GM21367 (cell line): ENCODE measurements at regions not wholly inside any gene's neighbourhood (a gene's known extent, or its start where the extent isn't known, plus 50 kb on each side); places are given as distances from the start of the nearest gene placed in this dataset.

Experiments
- ATAC-seq: cut with Tn5 transposase; IDR thresholded peaks from one replicate; pipeline ENCODE4 v1.9.1; 2021; ENCODE audit not compliant: unreplicated experiment

DNA sequence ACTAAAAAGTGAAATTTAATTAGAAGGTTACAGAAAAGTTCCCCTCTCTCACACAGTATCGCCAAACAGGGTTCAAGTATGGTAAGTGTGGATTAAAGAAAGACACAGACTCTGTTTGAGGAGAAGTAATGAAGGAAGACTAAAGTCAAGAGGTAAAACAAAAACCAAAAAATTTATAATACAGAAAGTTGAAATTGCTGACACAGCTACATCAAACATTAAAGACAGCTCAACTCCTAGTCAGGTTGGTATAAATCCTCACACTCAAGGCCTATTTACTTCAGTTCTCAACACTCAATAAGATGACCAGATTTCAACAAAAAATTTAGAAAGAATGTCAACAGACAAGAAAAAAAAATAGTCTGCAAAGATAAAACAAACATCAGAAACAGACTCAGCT, 300.5 kb upstream of the LINC00305 start:
- no peak for ATAC-seq

- ATAC-seq = no peak
Measured at GRCh38 chr18:64444819-64445218, 295.9 kb upstream of the LINC00305 start.

DNA sequence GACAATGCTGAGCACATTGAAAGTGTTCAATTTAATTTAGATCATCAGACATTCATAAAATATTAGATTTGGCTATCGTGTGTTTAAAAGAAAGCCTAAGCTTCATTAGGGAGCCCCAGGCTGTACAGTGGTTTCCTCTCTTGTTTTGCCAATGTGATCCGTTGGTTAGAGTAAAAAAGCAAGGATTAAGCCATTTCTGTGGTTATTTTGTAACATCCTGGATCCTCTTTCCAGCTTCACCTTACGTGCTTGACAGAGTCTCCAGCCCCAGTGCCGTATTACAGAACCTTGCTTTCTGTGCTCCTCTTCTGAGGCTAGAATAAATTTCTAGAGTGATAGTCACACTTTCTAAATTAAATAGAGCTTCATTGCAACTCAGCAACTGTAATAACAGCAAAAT, 289.3 kb upstream of the LINC00305 start:
- ATAC-seq = no peak

DNA sequence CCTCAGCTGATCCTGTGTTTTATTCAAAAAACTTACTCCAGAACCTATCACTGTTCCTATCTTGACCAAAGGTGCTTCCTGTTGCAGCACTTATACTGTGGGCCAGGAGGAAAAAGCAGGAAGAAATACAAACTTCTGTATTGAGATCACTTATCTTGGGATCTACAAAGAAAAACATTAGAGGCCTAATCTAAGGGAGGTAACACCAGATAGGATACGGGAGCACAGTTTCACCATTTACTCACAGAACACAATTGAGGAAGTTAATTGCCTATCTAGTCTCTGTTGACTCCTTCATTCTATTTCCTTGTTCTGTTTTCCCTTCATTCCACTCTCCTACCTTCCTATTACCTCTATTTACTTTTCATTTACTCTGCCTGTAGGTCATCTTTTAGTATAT, 287.2 kb upstream of the LINC00305 start:
- no peak for ATAC-seq

- no peak for ATAC-seq
Measured at GRCh38 chr18:64419156-64419555, 270.3 kb upstream of the LINC00305 start.

- ATAC-seq = no peak
Measured at GRCh38 chr18:64416990-64417389, 268.1 kb upstream of the LINC00305 start.

GRCh38 chr18:64415218-64415617, 266.3 kb upstream of the LINC00305 start:
- no peak for ATAC-seq

DNA sequence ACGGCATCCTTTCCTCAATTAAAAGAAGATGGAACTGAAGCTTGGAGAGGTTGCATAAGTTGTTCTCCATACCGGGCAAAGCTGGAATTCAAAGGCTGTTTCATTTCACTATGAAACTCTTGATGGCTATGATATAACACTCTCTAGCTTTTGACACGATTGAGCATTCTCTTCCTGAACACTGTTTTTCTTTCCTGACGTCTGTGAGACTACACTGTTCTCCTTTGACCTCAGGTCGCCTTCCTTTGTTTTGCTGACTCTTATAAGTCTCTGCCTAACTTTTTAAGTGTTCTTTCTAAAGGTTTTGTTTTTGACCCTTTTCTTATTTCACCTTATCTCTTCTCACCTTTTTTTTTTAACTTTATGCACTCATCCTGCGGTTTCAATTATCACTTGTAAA, 261.8 kb upstream of the LINC00305 start:
- ATAC-seq = no peak

- ATAC-seq = no peak
Measured at GRCh38 chr18:64409511-64409910, 260.6 kb upstream of the LINC00305 start.

GRCh38 chr18:64407606-64408005, 258.7 kb upstream of the LINC00305 start:
- ATAC-seq = no peak

- ATAC-seq = no peak
Measured at GRCh38 chr18:64405161-64405560, 256.3 kb upstream of the LINC00305 start.

DNA sequence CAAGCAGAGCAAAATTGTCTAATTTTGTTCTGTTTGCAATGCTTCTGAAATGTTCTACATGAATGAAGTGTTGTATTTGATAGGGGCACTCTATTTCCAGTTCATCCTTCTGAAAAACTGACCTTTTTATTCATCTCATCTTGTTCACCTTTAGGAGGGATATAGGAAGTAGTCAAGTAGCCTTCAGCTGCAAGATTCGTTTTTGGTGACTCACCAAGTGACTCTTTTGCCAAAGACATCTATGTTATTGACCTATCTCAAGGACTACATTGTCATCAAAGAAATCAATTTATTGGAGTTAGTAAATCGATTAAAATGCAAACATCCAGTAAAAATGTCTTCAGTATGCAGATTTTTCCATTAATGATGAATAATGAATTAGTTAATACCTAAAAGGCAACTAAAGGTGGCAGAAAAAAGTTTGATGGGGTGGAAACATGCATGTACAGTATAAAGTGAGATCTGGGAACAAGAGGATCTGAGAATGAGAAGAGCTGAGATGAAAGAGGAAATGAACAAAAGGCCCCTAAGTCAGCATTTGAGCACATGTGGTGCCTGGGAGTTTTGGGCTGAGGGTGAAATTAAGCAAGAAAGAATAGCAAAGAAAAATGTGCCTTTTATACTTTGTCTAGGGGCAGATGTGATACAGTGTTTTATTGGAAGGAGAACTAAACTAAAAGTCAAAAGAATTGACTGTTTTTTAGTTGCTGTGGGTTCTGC, 255.1 kb upstream of the LINC00305 start:
- no peak for ATAC-seq

DNA sequence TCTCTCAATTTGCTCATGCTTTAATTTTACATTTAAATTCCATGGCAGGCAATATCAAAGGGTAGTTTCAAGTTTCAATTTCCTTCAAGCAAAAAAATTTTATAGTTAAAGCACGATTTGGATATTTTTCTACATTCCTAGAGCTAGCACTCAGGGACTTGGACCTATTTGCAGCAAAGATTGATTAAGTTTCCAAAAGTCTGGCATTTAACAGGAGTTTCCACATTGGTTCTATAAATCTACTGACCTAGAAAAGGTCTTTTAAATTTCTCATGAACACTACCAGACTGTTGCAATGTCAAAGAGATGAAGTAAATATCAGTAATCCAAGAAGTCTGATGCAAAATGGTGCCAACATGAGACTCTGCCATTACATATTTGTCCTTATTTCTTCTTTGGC, 253.7 kb upstream of the LINC00305 start:
- ATAC-seq = no peak

DNA sequence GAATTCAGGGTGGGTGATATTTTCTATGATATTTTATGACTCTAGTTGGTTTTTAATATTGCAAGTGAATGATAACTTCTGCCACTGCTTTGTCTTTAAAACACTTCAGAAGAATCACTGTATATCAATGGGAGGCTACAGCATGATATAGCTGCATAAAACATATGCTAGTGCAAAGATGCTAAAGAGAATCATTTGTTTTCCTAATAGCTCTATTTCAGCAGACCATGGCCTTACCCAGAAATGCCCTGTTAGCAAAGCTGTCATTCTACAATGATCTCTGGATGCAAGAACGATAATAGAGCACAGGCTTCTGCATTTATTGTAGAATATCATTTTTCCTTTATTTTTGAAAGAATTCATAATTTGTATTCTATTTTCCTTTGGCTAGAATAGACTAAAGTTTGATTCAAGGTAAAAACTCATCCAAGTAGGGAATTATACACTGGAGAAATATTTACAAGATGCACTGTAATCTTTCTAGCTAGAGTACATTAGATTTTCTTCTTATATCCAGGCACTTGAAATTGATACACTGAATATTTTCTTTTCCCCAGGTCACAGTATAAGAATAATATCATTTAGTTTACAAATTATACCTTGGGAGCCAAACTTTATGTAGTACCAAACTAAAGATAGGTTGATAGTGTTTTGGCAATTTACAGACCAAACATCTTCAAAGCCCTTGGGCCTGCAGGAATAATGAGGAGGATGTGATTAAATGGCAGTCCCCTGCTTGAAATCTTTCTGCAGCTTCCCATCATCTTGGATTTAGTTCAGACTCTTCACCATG, 252.6 kb upstream of the LINC00305 start:
- ATAC-seq = no peak

- no peak for ATAC-seq
Measured at GRCh38 chr18:64399566-64399965, 250.7 kb upstream of the LINC00305 start.

DNA sequence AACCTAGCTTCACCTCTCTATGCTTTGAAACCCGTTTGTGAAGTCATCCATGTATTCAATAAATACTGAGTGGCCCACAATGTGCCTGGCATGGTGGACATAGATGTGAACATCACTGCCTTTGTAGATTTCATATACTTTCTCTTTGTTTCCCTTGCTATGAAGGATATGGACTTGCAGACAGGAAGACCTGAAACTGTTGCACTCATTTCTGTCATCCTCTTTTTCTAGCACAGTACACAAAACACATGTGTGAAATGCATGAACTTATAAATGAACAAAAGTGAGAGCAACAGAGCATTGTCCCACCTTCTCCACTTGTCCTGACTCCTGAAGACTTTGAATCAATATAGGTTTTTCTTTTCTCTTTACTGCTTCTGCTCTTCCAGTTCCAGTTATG, 249.4 kb upstream of the LINC00305 start:
- no peak for ATAC-seq

DNA sequence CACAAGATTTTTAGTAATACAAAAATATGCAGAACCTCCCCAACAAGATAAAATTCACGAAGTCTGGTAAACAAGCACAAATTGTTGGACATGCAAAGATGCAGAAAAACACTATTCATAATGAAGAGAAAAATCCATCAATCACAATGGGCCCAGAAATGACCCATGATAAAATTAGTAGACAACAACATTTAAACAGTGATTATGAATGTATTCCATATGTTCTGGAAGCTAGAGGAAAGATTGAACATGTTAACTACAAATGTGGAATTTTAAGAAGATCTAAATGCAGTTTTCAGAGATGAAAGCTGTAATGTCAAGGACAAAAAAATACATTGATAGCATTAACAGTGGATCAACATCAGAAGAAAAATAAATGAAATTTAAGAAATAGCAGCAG, 243.3 kb upstream of the LINC00305 start:
- no peak for ATAC-seq

GRCh38 chr18:64384101-64384500, 235.2 kb upstream of the LINC00305 start:
- ATAC-seq = no peak

DNA sequence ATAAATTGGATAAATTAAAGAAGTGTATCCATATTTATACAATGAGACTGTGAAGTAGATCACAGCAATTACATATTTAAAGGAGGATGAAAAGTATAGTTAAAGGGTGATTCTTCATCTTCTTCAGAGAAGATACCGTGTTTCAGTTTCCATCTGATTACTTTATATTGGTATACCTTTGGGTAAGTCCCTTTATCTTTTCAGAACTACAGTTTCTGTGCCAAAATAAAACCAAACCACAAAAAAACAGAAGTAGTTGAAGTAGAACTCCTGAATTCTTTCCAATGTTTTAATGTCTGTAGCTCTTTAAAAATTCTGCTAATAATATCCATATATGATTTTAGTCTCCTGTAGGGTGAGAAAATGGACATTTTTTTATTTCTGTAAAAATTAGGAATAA, 231.2 kb upstream of the LINC00305 start:
- peak; percentile 92 for ATAC-seq

DNA sequence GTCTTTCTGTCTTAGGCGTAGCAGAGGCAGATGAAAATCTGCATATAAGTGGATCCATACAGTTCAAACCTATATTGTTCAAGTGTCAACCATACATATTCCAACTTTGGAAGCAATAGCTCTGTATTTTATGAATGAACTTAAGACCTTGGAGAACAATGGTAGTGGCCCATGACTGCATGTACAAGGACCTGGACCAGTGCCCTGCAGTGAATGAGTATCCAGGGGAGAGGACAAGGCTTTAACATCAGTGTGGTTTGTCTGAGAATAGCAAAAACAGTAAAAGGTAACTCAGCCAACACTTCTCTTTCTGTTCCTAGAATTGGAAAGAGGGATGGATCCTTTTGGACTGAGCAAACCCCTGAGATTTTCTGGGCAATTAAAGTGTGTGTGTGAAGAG, 230.8 kb upstream of the LINC00305 start:
- peak; percentile 18 for ATAC-seq

DNA sequence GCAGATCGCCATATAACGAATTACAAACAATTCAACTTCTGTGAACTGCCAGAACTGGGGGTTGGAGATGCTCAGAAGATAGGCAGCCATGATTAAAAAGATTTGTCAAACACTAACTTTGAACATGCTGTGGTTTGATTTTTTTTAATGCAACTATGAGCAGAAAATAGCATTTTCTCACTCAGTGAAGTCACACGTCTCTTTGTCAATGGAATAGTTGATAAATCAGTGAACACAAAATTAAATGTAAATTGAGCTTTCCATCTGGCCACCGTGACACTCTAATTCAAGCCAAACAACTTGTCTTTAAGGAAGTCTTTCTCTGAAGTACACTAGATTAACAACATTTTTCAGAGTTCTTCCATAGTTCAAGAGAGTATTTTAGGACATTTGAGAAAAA, 228.6 kb upstream of the LINC00305 start:
- no peak for ATAC-seq

GRCh38 chr18:64372850-64373249, 224.0 kb upstream of the LINC00305 start:
- ATAC-seq = no peak
